Adipocyte (in vitro differentiated cells): ENCODE measurements at regions not wholly inside any gene's neighbourhood (a gene's known extent, or its start where the extent isn't known, plus 50 kb on each side); places are given as distances from the start of the nearest gene placed in this dataset.

ENCODE experiments used
- DNase-seq: peaks from one replicate; pipeline ENCODE4 v3.0.0-alpha.2; 2015; ENCODE audit warnings: low read depth
- H3K27me3 ChIP-seq: replicated peaks from 2 replicates; pipeline ENCODE4 v1.7.0; 2013; ENCODE audit warnings: mild to moderate bottlenecking, low read length, moderate library complexity; ENCODE audit not compliant: control insufficient read depth, insufficient read depth
- H3K36me3 ChIP-seq: 2 replicates; pipeline ENCODE4 v1.7.0; 2013; ENCODE audit warnings: low read length, mild to moderate bottlenecking, moderate library complexity; ENCODE audit not compliant: control insufficient read depth, insufficient read depth, severe bottlenecking
- H3K4me1 ChIP-seq: 2 replicates; pipeline ENCODE4 v1.7.0; 2013; ENCODE audit warnings: mild to moderate bottlenecking, low read length, moderate library complexity; ENCODE audit not compliant: control insufficient read depth, insufficient read depth
- H3K4me3 ChIP-seq: 2 replicates; pipeline ENCODE4 v1.7.0; 2013; ENCODE audit warnings: mild to moderate bottlenecking, low read length, moderate library complexity
- H3K9ac ChIP-seq: 2 replicates; pipeline ENCODE4 v1.7.0; 2013; ENCODE audit warnings: mild to moderate bottlenecking, low read length, moderate library complexity
- H3K9me3 ChIP-seq: 2 replicates; pipeline ENCODE4 v1.7.0; 2013; ENCODE audit warnings: mild to moderate bottlenecking, low read length, moderate library complexity; ENCODE audit not compliant: control insufficient read depth

DNA sequence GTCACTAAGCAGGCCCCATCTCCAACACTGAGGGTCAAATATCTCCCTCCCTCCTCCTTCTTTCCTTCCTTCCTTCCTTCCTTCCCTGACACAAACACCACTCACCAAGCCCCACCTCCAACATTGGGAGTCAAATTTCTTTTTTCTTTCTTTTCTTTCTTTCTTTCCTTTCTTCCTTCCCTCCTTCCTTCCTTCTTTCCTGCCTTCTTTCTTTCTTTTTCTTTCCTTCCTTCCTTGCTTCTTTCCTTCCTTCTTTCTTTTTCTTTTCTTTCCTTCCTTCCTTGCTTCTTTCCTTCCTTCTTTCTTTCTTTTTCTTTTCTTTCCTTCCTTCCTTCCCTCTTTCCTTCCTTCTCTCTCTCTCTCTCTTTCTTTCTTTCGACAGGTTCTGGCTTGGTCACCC, 79.2 kb upstream of the ETS2 start:
- DNase-seq = no peak
- Histone ChIP-seq H3K9ac (no peak overlapping the region), H3K36me3 (no peaks in the 10 kb centered on the region), H3K4me3 (no peak overlapping the region), H3K9me3 (peaks cover 39% of the 10 kb centered on the region), H3K27me3 (no peaks in the 10 kb centered on the region), H3K4me1 (peaks cover 7% of the 10 kb centered on the region)

GRCh38 chr21:38729291-38729690, 76.4 kb upstream of the ETS2 start:
- no peak overlapping the region for H3K4me3 ChIP-seq
- H3K27me3 ChIP-seq = no peaks in the 10 kb centered on the region
- H3K36me3 ChIP-seq = no peaks in the 10 kb centered on the region
- peaks cover 7% of the 10 kb centered on the region for H3K4me1 ChIP-seq
- peaks cover 29% of the 10 kb centered on the region for H3K9me3 ChIP-seq
- no peak for DNase-seq
- H3K9ac ChIP-seq = no peak overlapping the region

DNA sequence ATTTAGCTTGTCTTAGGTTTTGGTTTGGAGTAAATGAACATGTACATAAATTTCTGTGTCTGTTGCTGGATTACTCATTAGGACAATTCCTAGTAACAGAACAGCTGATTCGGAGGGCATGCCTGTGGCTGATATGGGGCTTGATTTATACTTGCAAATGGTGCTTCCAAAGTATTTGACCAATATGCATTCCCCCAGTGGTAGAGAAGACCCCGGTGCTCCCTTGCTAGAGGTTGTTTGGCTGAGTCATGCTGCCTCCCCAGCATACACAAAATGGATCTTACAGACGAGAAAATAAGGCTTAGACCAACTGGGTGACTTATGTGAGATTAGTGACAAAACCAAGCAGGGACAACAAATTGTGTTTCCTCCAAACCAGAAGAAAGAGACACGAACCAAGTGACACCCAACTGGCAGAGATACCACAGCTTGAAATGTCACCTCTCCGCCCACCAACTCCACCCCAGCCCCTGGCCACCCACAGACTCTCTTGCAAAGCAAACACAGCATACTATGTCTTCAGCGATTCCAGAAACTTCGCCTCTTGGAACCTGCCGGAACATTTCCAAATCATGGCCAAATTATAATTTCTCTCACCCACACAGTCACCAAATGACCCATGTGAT, 75.9 kb upstream of the ETS2 start:
- Histone ChIP-seq H3K36me3 (no peaks in the 10 kb centered on the region), H3K4me1 (peaks cover 7% of the 10 kb centered on the region), H3K4me3 (no peak overlapping the region), H3K27me3 (no peaks in the 10 kb centered on the region), H3K9me3 (peaks cover 23% of the 10 kb centered on the region), H3K9ac (no peak overlapping the region)
- DNase-seq = no peak

GRCh38 chr21:38733972-38734546, 71.7 kb upstream of the ETS2 start:
- peak; percentile 91 for DNase-seq
- H3K9me3 ChIP-seq = no peaks in the 10 kb centered on the region
- H3K36me3 ChIP-seq = no peaks in the 10 kb centered on the region
- peaks cover 9% of the 10 kb centered on the region for H3K27me3 ChIP-seq
- peaks cover 7% of the 10 kb centered on the region for H3K4me1 ChIP-seq
- H3K9ac ChIP-seq = no peak overlapping the region
- no peak overlapping the region for H3K4me3 ChIP-seq

GRCh38 chr21:38734646-38735365, 70.9 kb upstream of the ETS2 start:
- no peak for DNase-seq
- peaks cover 3% of the 10 kb centered on the region for H3K4me1 ChIP-seq
- no peaks in the 10 kb centered on the region for H3K36me3 ChIP-seq
- H3K9ac ChIP-seq = no peak overlapping the region
- peaks cover 9% of the 10 kb centered on the region for H3K27me3 ChIP-seq
- no peaks in the 10 kb centered on the region for H3K9me3 ChIP-seq
- H3K4me3 ChIP-seq = no peak overlapping the region

- DNase-seq = no peak
- Histone ChIP-seq H3K4me3 (no peak overlapping the region), H3K36me3 (no peaks in the 10 kb centered on the region), H3K9me3 (no peaks in the 10 kb centered on the region), H3K4me1 (no peaks in the 10 kb centered on the region), H3K9ac (no peak overlapping the region), H3K27me3 (peaks cover 9% of the 10 kb centered on the region)
Observed at GRCh38 chr21:38735626-38736206, 70.0 kb upstream of the ETS2 start.

GRCh38 chr21:38740090-38740489, 65.6 kb upstream of the ETS2 start:
- no peaks in the 10 kb centered on the region for H3K36me3 ChIP-seq
- DNase-seq = no peak
- H3K4me1 ChIP-seq = no peaks in the 10 kb centered on the region
- peaks cover 24% of the 10 kb centered on the region for H3K27me3 ChIP-seq
- H3K9ac ChIP-seq = no peak overlapping the region
- H3K4me3 ChIP-seq = no peak overlapping the region
- no peaks in the 10 kb centered on the region for H3K9me3 ChIP-seq

GRCh38 chr21:38741092-38741949, 64.4 kb upstream of the ETS2 start:
- Histone ChIP-seq H3K4me1 (no peaks in the 10 kb centered on the region), H3K9me3 (no peaks in the 10 kb centered on the region), H3K27me3 (peaks cover 15% of the 10 kb centered on the region), H3K36me3 (no peaks in the 10 kb centered on the region), H3K9ac (no peak overlapping the region), H3K4me3 (no peak overlapping the region)
- DNase-seq = no peak

- H3K4me1 ChIP-seq = no peaks in the 10 kb centered on the region
- no peak overlapping the region for H3K9ac ChIP-seq
Observed at GRCh38 chr21:38741950-38742256, 63.8 kb upstream of the ETS2 start.

DNA sequence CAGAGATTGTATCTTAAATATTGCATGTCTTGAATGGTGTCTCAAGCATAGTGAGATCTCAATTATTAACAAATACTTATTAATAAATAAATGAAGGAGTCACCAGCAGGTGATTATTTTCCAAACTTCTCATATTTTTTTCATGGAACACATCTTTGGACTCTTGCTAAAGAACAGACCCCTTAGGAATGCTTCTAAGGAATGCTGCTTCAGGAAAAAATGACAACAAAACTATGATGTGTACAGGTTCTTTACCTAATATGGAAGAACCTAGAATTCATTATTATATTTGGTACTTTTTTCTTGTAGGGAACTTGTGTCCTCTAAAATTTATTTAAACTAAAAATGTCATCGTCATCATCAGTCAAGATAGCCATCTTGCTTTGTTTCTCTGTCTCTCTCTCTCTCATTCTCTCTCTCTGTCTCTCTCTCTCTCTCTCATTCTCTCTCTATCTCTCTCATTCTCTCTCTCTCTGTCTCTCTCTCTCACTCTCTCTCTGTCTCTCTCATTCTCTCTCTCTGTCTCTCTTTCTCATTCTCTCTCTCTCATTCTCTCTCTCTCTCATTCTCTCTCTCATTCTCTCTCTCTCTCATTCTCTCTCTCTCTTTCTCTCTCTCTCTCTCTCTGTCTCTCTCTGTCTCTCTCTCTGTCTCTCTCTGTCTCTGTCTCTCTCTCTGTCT, 63.0 kb upstream of the ETS2 start:
- no peak overlapping the region for H3K9ac ChIP-seq
- no peaks in the 10 kb centered on the region for H3K9me3 ChIP-seq
- no peak for DNase-seq
- H3K27me3 ChIP-seq = peaks cover 15% of the 10 kb centered on the region
- H3K36me3 ChIP-seq = no peaks in the 10 kb centered on the region
- H3K4me3 ChIP-seq = no peak overlapping the region
- H3K4me1 ChIP-seq = no peaks in the 10 kb centered on the region

More at GRCh38 chr21:38741950-38742256, 63.8 kb upstream of the ETS2 start:
- DNase-seq = no peak
- H3K27me3 ChIP-seq = peaks cover 15% of the 10 kb centered on the region
- H3K36me3 ChIP-seq = no peaks in the 10 kb centered on the region
- H3K4me3 ChIP-seq = no peak overlapping the region
- H3K9me3 ChIP-seq = no peaks in the 10 kb centered on the region
